ENCODE measurements at regions not wholly inside any gene's neighbourhood (a gene's known extent, or its start where the extent isn't known, plus 50 kb on each side); places are given as distances from the start of the nearest gene placed in this dataset.

DNA sequence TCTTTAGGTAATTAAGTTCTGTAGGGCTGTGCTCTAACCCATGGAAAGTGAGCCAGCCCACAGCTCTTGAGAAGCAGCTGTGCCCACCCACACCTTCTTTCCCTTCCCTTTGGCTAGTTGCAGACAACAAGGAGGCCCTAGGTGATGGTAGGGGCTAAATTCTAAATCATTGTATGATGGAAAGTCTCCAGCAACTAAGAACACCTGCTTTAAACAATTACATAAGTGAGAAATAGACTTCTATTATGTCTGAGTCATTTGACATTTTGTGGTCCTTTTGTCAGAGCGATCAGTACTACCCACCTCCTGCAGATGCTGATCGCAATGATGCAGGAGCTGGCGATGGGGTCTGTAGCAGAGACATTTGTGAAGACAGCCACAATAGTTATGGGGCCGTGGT is 79.6 kb downstream of the TEX51 start:
- TF ChIP-seq, protein P1, sequence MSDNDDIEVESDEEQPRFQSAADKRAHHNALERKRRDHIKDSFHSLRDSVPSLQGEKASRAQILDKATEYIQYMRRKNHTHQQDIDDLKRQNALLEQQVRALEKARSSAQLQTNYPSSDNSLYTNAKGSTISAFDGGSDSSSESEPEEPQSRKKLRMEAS (IDR thresholded peaks at IDR 0.05; ENCODE audit: insufficient read depth, insufficient read length) = no peak
- TF ChIP-seq POLR2AphosphoS5 (IDR thresholded peaks at IDR 0.05; ENCODE audit: insufficient read depth, low read depth, low read length) = no peak
- TF ChIP-seq MYC (IDR thresholded peaks at IDR 0.05; ENCODE audit: low read depth, low read length) = no peak
- TF ChIP-seq GATA2 (IDR thresholded peaks at IDR 0.05; ENCODE audit: insufficient read depth, insufficient read length, low read depth, low read length) = no peak
- no peak for TF ChIP-seq EZH2 (IDR thresholded peaks at IDR 0.05; ENCODE audit: borderline replicate concordance, low read depth, low read length, severe bottlenecking)
- no peak for TF ChIP-seq FOS (IDR thresholded peaks at IDR 0.05; ENCODE audit: borderline replicate concordance, insufficient read depth, low read length)
- TF ChIP-seq, protein P2, sequence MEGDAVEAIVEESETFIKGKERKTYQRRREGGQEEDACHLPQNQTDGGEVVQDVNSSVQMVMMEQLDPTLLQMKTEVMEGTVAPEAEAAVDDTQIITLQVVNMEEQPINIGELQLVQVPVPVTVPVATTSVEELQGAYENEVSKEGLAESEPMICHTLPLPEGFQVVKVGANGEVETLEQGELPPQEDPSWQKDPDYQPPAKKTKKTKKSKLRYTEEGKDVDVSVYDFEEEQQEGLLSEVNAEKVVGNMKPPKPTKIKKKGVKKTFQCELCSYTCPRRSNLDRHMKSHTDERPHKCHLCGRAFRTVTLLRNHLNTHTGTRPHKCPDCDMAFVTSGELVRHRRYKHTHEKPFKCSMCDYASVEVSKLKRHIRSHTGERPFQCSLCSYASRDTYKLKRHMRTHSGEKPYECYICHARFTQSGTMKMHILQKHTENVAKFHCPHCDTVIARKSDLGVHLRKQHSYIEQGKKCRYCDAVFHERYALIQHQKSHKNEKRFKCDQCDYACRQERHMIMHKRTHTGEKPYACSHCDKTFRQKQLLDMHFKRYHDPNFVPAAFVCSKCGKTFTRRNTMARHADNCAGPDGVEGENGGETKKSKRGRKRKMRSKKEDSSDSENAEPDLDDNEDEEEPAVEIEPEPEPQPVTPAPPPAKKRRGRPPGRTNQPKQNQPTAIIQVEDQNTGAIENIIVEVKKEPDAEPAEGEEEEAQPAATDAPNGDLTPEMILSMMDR (IDR thresholded peaks at IDR 0.05; ENCODE audit: extremely low read depth in 1 of 2, insufficient read depth in 1 of 2, low read depth in 1 of 2, low read length in 2 of 2) = no peak
- no peak for TF ChIP-seq POLR2A (IDR thresholded peaks at IDR 0.05; ENCODE audit: low read depth, low read length)
- no peak for TF ChIP-seq JUN (IDR thresholded peaks at IDR 0.05; ENCODE audit: borderline replicate concordance, insufficient read depth, insufficient read length, low read depth)

More for the DNA sequence above, 79.6 kb downstream of the TEX51 start:
- H3K9me3 ChIP-seq (replicated peaks; ENCODE audit: control insufficient read depth, insufficient read depth, low read length) = no peaks in the 10 kb centered on the region
- no TSS peak for BruUV-seq (replicated peaks)
- H3K36me3 ChIP-seq (ENCODE audit: control insufficient read depth in 2 of 2, extremely low read depth in 1 of 2, insufficient read depth in 2 of 2, low read length in 2 of 2) = no peaks in the 10 kb centered on the region
- no peak overlapping the region for H2AFZ ChIP-seq (ENCODE audit: low read depth, low read length)
- H3K79me2 ChIP-seq (ENCODE audit: control insufficient read depth, insufficient read depth, low read length) = no peaks in the 10 kb centered on the region
- no peaks in the 10 kb centered on the region for H3K9me1 ChIP-seq (replicated peaks; ENCODE audit: control insufficient read depth, extremely low read depth, insufficient read depth, low read length)
- no peak overlapping the region for H3K9ac ChIP-seq (replicated peaks; ENCODE audit: extremely low read depth, insufficient read depth, low read length)
- no peaks in the 10 kb centered on the region for H3K27me3 ChIP-seq (ENCODE audit: control insufficient read depth in 2 of 2, insufficient read depth in 2 of 2, low read length in 2 of 2)
- no peak overlapping the region for H3K4me3 ChIP-seq (replicated peaks in 1 of 3; ENCODE audit: insufficient read depth in 1 of 3, low read depth in 1 of 3, low read length in 3 of 3)
- no peak overlapping the region for H3K27ac ChIP-seq (ENCODE audit: insufficient read depth, low read depth, low read length)
- ChIA-PET CTCF (interaction anchor here (0.6 kb wide), 1 partner anchor 51 kb away, joined by 4 read pairs; no protein-coding TSS in a partner anchor), POLR2A (no interaction called here)
- H3K4me1 ChIP-seq (ENCODE audit: control insufficient read depth, extremely low read depth, insufficient read depth, low read length) = no peaks in the 10 kb centered on the region
- no peak for FAIRE-seq
- H3K4me2 ChIP-seq (ENCODE audit: insufficient read depth, low read length) = no peak overlapping the region
- no peaks in the 10 kb centered on the region for H4K20me1 ChIP-seq (replicated peaks; ENCODE audit: control insufficient read depth, extremely low read depth, insufficient read depth, low read length)
- intact Hi-C loops (cut with micrococcal nuclease) = no loop called here
- dilution Hi-C loops (cut with MboI; ENCODE audit: extremely low pct_ligation_motif_present, low sequenced_read_pairs) = no loop called here
- no peak for DNase-seq (ENCODE audit: low read depth, low spot score)
